ENCODE measurements at regions not wholly inside any gene's neighbourhood (a gene's known extent, or its start where the extent isn't known, plus 50 kb on each side); places are given as distances from the start of the nearest gene placed in this dataset.

- intact Hi-C loops (cut with DNase I), result no loop called here
- no peaks in the 10 kb centered on the region for H3K27me3 ChIP-seq
- no peak overlapping the region for H3K4me3 ChIP-seq
- no peaks in the 10 kb centered on the region for H3K36me3 ChIP-seq
- ATAC-seq (no peak), DNase-seq (no peak)
- H3K4me1 ChIP-seq, result no peaks in the 10 kb centered on the region
- H3K9me3 ChIP-seq, result no peaks in the 10 kb centered on the region
- TF ChIP-seq POLR2A (IDR thresholded peaks at IDR 0.05) (no peak), CTCF (IDR thresholded peaks at IDR 0.05) (no peak)
- no peak overlapping the region for H3K27ac ChIP-seq
Observed at GRCh38 chr6:48814957-48815356, 648.1 kb downstream of the MMUT start.

- no peaks in the 10 kb centered on the region for H3K36me3 ChIP-seq
- 48 to 72% (median 70%) methylated on average over 3 of the region's 3 CpGs for WGBS, 4 donors
- no peaks in the 10 kb centered on the region for H3K27me3 ChIP-seq
- DNase-seq, result no peak
- H3K27ac ChIP-seq, result no peak overlapping the region
- no peaks in the 10 kb centered on the region for H3K9me3 ChIP-seq
- H3K4me1 ChIP-seq, result no peaks in the 10 kb centered on the region
- TF ChIP-seq CTCF (IDR thresholded peaks at IDR 0.05), result no peak
- TF ChIP-seq POLR2A (IDR thresholded peaks at IDR 0.05), result no peak
- no peak for ATAC-seq
- intact Hi-C loops (cut with DNase I), result no loop called here
- H3K4me3 ChIP-seq, result no peak overlapping the region
Observed at GRCh38 chr6:48813836-48814235, 649.2 kb downstream of the MMUT start.

GRCh38 chr6:48809700-48810099, 653.4 kb downstream of the MMUT start:
- Histone ChIP-seq H3K9me3 (no peaks in the 10 kb centered on the region), H3K36me3 (no peaks in the 10 kb centered on the region), H3K27me3 (peaks cover 0 to 4% (median 0%) of the 10 kb centered on the region in 9 donors), H3K27ac (no peak overlapping the region), H3K4me1 (no peaks in the 10 kb centered on the region), H3K4me3 (no peak overlapping the region)
- ATAC-seq (no peak), DNase-seq (no peak)
- TF ChIP-seq CTCF (IDR thresholded peaks at IDR 0.05) (no peak), POLR2A (IDR thresholded peaks at IDR 0.05) (no peak)
- intact Hi-C loops (cut with DNase I), result no loop called here
- 78 to 87% (median 82%) methylated on average over 2 of the region's 2 CpGs for WGBS, 4 donors

- 55 to 70% (median 69%) methylated on average over 4 of the region's 4 CpGs for WGBS, 4 donors
- intact Hi-C loops (cut with DNase I), result no loop called here
- no peaks in the 10 kb centered on the region for H3K4me1 ChIP-seq
- no peaks in the 10 kb centered on the region for H3K9me3 ChIP-seq
- no peak for TF ChIP-seq POLR2A (IDR thresholded peaks at IDR 0.05)
- TF ChIP-seq CTCF (IDR thresholded peaks at IDR 0.05), result no peak
- no peak overlapping the region for H3K27ac ChIP-seq
- DNase-seq, result no peak
- no peak overlapping the region for H3K4me3 ChIP-seq
- peaks cover 0 to 4% (median 0%) of the 10 kb centered on the region in 9 donors for H3K27me3 ChIP-seq
- ATAC-seq, result no peak
- no peaks in the 10 kb centered on the region for H3K36me3 ChIP-seq
Observed at GRCh38 chr6:48809245-48809644, 653.8 kb downstream of the MMUT start.
